ENCODE measurements at regions not wholly inside any gene's neighbourhood (a gene's known extent, or its start where the extent isn't known, plus 50 kb on each side); places are given as distances from the start of the nearest gene placed in this dataset.

DNA sequence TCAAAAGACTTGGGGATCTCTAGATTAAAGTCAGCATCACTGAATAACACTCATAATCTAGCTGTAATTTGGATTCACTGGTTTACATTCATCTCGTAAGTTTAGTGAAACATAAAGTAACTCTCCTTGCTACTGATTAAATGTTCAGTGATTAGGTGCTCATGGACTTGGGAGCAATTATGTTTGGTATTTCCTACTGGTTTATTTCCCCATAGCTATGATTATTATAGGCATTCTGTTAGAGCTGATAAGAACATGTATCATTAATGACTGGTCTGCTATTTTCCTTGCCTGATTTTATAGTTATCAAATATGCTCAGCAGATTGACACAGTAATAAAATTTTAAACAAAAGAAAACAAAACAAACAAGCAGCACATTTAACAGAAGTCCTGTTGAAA lies 334.7 kb upstream of the SLC8A1 start:
- no peak overlapping the region for H3K18ac ChIP-seq (ENCODE audit: low read length)
- H2BK15ac ChIP-seq (ENCODE audit: low read length), result no peak overlapping the region
- H2AK5ac ChIP-seq (ENCODE audit: low read depth, low read length), result no peak overlapping the region
- no CpG with 5 or more reads among the region's 1 CpG for WGBS, 2 donors (ENCODE audit: extremely low coverage in 2 of 2, insufficient read length in 2 of 2, insufficient replicate concordance in 1 of 2)
- H3K79me1 ChIP-seq (ENCODE audit: low read depth, low read length), result no peaks in the 10 kb centered on the region
- H3K4ac ChIP-seq (ENCODE audit: low read length), result no peak overlapping the region
- H3K9ac ChIP-seq (ENCODE audit: low read depth, low read length, poor library complexity), result no peak overlapping the region
- no peak overlapping the region for H3K27ac ChIP-seq (replicated peaks; ENCODE audit: low read length)
- no peak overlapping the region for H4K91ac ChIP-seq (ENCODE audit: low read depth, low read length, poor library complexity)
- DNase-seq (ENCODE audit: low spot score), result no peak
- H2BK120ac ChIP-seq (ENCODE audit: low read depth, low read length), result no peak overlapping the region
- H4K8ac ChIP-seq (ENCODE audit: low read depth, low read length), result no peak overlapping the region
- no peaks in the 10 kb centered on the region for H3K9me3 ChIP-seq (replicated peaks in 1 of 2; ENCODE audit: control insufficient read depth in 2 of 2, insufficient read depth in 1 of 2, low read depth in 1 of 2, low read length in 2 of 2)
- no peak overlapping the region for H3K4me2 ChIP-seq (ENCODE audit: insufficient read depth, low read length, poor library complexity, severe bottlenecking)
- no peak overlapping the region for H3K23ac ChIP-seq (ENCODE audit: low read depth, low read length, poor library complexity)
- no peaks in the 10 kb centered on the region for H3K4me1 ChIP-seq (ENCODE audit: control insufficient read depth in 2 of 2, insufficient read depth in 1 of 2, low read depth in 1 of 2, low read length in 2 of 2)
- no peak overlapping the region for H3K4me3 ChIP-seq (ENCODE audit: low read length in 2 of 2)
- no peak overlapping the region for H2BK12ac ChIP-seq (ENCODE audit: low read length)
- no peak overlapping the region for H3K14ac ChIP-seq (ENCODE audit: low read length)
- H3K36me3 ChIP-seq (replicated peaks in 1 of 2; ENCODE audit: control insufficient read depth in 2 of 2, insufficient read depth in 2 of 2, low read length in 2 of 2), result no peaks in the 10 kb centered on the region
- no peaks in the 10 kb centered on the region for H3K27me3 ChIP-seq (ENCODE audit: control insufficient read depth in 3 of 3, insufficient read depth in 3 of 3, low read depth in 1 of 3, low read length in 3 of 3)
- H2AFZ ChIP-seq (ENCODE audit: low read length), result no peak overlapping the region
- H2BK5ac ChIP-seq (ENCODE audit: low read length), result no peak overlapping the region

DNA sequence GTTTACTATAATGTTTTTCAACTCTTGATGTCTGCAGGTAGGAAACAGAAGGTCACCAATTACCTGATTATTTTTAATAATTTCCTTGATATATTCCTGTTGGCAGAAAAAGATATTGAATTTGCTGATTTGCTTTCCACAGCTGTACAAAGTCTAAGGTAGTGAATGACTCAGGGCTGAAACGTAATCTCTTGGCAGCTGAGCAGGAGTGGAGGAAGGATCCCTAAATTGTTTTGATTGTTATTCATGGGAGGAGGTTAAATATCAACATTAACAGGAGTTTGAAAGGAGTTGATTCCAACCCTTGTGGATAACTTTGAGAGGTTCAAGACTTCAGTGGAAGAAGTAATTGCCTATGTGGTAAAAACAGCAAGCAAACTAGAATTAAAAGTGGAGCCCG lies 345.2 kb upstream of the SLC8A1 start:
- no peak for DNase-seq (ENCODE audit: low spot score)
- H3K9ac ChIP-seq (ENCODE audit: low read depth, low read length, poor library complexity), result no peak overlapping the region
- no peak overlapping the region for H2BK120ac ChIP-seq (ENCODE audit: low read depth, low read length)
- H3K23ac ChIP-seq (ENCODE audit: low read depth, low read length, poor library complexity), result no peak overlapping the region
- WGBS, 2 donors (ENCODE audit: extremely low coverage in 2 of 2, insufficient read length in 2 of 2, insufficient replicate concordance in 1 of 2), result no CpG with 5 or more reads among the region's 2 CpGs
- H2AFZ ChIP-seq (ENCODE audit: low read length), result no peak overlapping the region
- H4K91ac ChIP-seq (ENCODE audit: low read depth, low read length, poor library complexity), result no peak overlapping the region
- no peaks in the 10 kb centered on the region for H3K79me1 ChIP-seq (ENCODE audit: low read depth, low read length)
- H3K27ac ChIP-seq (replicated peaks; ENCODE audit: low read length), result no peak overlapping the region
- no peak overlapping the region for H3K4me2 ChIP-seq (ENCODE audit: insufficient read depth, low read length, poor library complexity, severe bottlenecking)
- no peaks in the 10 kb centered on the region for H3K4me1 ChIP-seq (ENCODE audit: control insufficient read depth in 2 of 2, insufficient read depth in 1 of 2, low read depth in 1 of 2, low read length in 2 of 2)
- no peak overlapping the region for H2AK5ac ChIP-seq (ENCODE audit: low read depth, low read length)
- H2BK5ac ChIP-seq (ENCODE audit: low read length), result no peak overlapping the region
- no peak overlapping the region for H3K4me3 ChIP-seq (ENCODE audit: low read length in 2 of 2)
- H2BK12ac ChIP-seq (ENCODE audit: low read length), result no peak overlapping the region
- no peak overlapping the region for H4K8ac ChIP-seq (ENCODE audit: low read depth, low read length)
- no peaks in the 10 kb centered on the region for H3K36me3 ChIP-seq (replicated peaks in 1 of 2; ENCODE audit: control insufficient read depth in 2 of 2, insufficient read depth in 2 of 2, low read length in 2 of 2)
- H3K18ac ChIP-seq (ENCODE audit: low read length), result no peak overlapping the region
- H3K4ac ChIP-seq (ENCODE audit: low read length), result no peak overlapping the region
- H3K14ac ChIP-seq (ENCODE audit: low read length), result no peak overlapping the region
- H3K9me3 ChIP-seq (replicated peaks in 1 of 2; ENCODE audit: control insufficient read depth in 2 of 2, insufficient read depth in 1 of 2, low read depth in 1 of 2, low read length in 2 of 2), result no peaks in the 10 kb centered on the region
- no peaks in the 10 kb centered on the region for H3K27me3 ChIP-seq (ENCODE audit: control insufficient read depth in 3 of 3, insufficient read depth in 3 of 3, low read depth in 1 of 3, low read length in 3 of 3)
- H2BK15ac ChIP-seq (ENCODE audit: low read length), result no peak overlapping the region

DNA sequence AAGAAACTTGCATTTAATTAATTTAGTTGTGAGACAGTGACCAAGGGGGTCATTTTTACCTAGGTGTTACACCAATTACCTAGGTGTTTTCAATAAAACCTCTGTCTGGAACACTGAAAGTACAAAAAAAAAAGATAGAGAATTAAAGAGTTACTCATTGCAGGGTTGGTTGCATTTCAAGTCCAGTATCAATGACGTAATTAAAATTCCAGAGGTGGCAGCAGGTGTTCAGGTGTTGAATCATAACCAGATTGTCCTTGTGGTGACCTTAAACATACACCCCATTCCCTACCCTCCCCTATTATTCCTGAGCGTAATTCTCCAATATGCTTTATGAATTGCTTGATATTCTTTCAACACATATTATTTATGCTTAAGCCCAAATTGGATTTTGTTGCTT lies 352.0 kb upstream of the SLC8A1 start:
- H4K91ac ChIP-seq (ENCODE audit: low read depth, low read length, poor library complexity), result no peak overlapping the region
- H3K23ac ChIP-seq (ENCODE audit: low read depth, low read length, poor library complexity), result no peak overlapping the region
- no peaks in the 10 kb centered on the region for H3K36me3 ChIP-seq (replicated peaks in 1 of 2; ENCODE audit: control insufficient read depth in 2 of 2, insufficient read depth in 2 of 2, low read length in 2 of 2)
- H3K27ac ChIP-seq (replicated peaks; ENCODE audit: low read length), result no peak overlapping the region
- H3K9me3 ChIP-seq (replicated peaks in 1 of 2; ENCODE audit: control insufficient read depth in 2 of 2, insufficient read depth in 1 of 2, low read depth in 1 of 2, low read length in 2 of 2), result no peaks in the 10 kb centered on the region
- no CpG with 5 or more reads among the region's 2 CpGs for WGBS, 2 donors (ENCODE audit: extremely low coverage in 2 of 2, insufficient read length in 2 of 2, insufficient replicate concordance in 1 of 2)
- H2BK15ac ChIP-seq (ENCODE audit: low read length), result no peak overlapping the region
- no peaks in the 10 kb centered on the region for H3K79me1 ChIP-seq (ENCODE audit: low read depth, low read length)
- H3K4me3 ChIP-seq (ENCODE audit: low read length in 2 of 2), result no peak overlapping the region
- H2BK12ac ChIP-seq (ENCODE audit: low read length), result no peak overlapping the region
- H3K9ac ChIP-seq (ENCODE audit: low read depth, low read length, poor library complexity), result no peak overlapping the region
- H3K14ac ChIP-seq (ENCODE audit: low read length), result no peak overlapping the region
- no peak overlapping the region for H4K8ac ChIP-seq (ENCODE audit: low read depth, low read length)
- no peak overlapping the region for H2AK5ac ChIP-seq (ENCODE audit: low read depth, low read length)
- H2BK120ac ChIP-seq (ENCODE audit: low read depth, low read length), result no peak overlapping the region
- no peak overlapping the region for H3K4me2 ChIP-seq (ENCODE audit: insufficient read depth, low read length, poor library complexity, severe bottlenecking)
- no peak overlapping the region for H2BK5ac ChIP-seq (ENCODE audit: low read length)
- no peaks in the 10 kb centered on the region for H3K4me1 ChIP-seq (ENCODE audit: control insufficient read depth in 2 of 2, insufficient read depth in 1 of 2, low read depth in 1 of 2, low read length in 2 of 2)
- no peak for DNase-seq (ENCODE audit: low spot score)
- H2AFZ ChIP-seq (ENCODE audit: low read length), result no peak overlapping the region
- H3K4ac ChIP-seq (ENCODE audit: low read length), result no peak overlapping the region
- H3K27me3 ChIP-seq (ENCODE audit: control insufficient read depth in 3 of 3, insufficient read depth in 3 of 3, low read depth in 1 of 3, low read length in 3 of 3), result no peaks in the 10 kb centered on the region
- no peak overlapping the region for H3K18ac ChIP-seq (ENCODE audit: low read length)

GRCh38 chr2:40809156-40809555 lies 357.3 kb upstream of the SLC8A1 start:
- Histone ChIP-seq H2BK12ac (ENCODE audit: low read length) (no peak overlapping the region), H3K4me3 (ENCODE audit: low read length in 2 of 2) (no peak overlapping the region), H4K91ac (ENCODE audit: low read depth, low read length, poor library complexity) (no peak overlapping the region), H3K14ac (ENCODE audit: low read length) (no peak overlapping the region), H4K8ac (ENCODE audit: low read depth, low read length) (no peak overlapping the region), H2AK5ac (ENCODE audit: low read depth, low read length) (no peak overlapping the region), H3K23ac (ENCODE audit: low read depth, low read length, poor library complexity) (no peak overlapping the region), H3K9ac (ENCODE audit: low read depth, low read length, poor library complexity) (no peak overlapping the region), H3K27me3 (ENCODE audit: control insufficient read depth in 3 of 3, insufficient read depth in 3 of 3, low read depth in 1 of 3, low read length in 3 of 3) (no peaks in the 10 kb centered on the region), H2BK15ac (ENCODE audit: low read length) (no peak overlapping the region), H3K27ac (replicated peaks; ENCODE audit: low read length) (no peak overlapping the region), H3K79me1 (ENCODE audit: low read depth, low read length) (no peaks in the 10 kb centered on the region), H2BK5ac (ENCODE audit: low read length) (no peak overlapping the region), H3K36me3 (replicated peaks in 1 of 2; ENCODE audit: control insufficient read depth in 2 of 2, insufficient read depth in 2 of 2, low read length in 2 of 2) (no peaks in the 10 kb centered on the region), H3K4me1 (ENCODE audit: control insufficient read depth in 2 of 2, insufficient read depth in 1 of 2, low read depth in 1 of 2, low read length in 2 of 2) (no peaks in the 10 kb centered on the region), H3K18ac (ENCODE audit: low read length) (no peak overlapping the region), H3K4me2 (ENCODE audit: insufficient read depth, low read length, poor library complexity, severe bottlenecking) (no peak overlapping the region), H2AFZ (ENCODE audit: low read length) (no peak overlapping the region), H3K4ac (ENCODE audit: low read length) (no peak overlapping the region), H3K9me3 (replicated peaks in 1 of 2; ENCODE audit: control insufficient read depth in 2 of 2, insufficient read depth in 1 of 2, low read depth in 1 of 2, low read length in 2 of 2) (no peaks in the 10 kb centered on the region), H2BK120ac (ENCODE audit: low read depth, low read length) (no peak overlapping the region)
- no CpG with 5 or more reads among the region's 10 CpGs for WGBS, 2 donors (ENCODE audit: extremely low coverage in 2 of 2, insufficient read length in 2 of 2, insufficient replicate concordance in 1 of 2)
- DNase-seq (ENCODE audit: low spot score), result no peak
